K562 (cell line): ENCODE measurements at regions not wholly inside any gene's neighbourhood (a gene's known extent, or its start where the extent isn't known, plus 50 kb on each side); places are given as distances from the start of the nearest gene placed in this dataset.

Experiments
- ATAC-seq: fragments of 200-7000 bp; cut with Tn5 transposase; 3 replicates; pipeline ENCODE4 v1.9.1; 2020; ENCODE audit warnings: moderate library complexity
- BruUV-seq: library from RNA; stranded (reverse); fragments of 400-500 nt; replicated peaks from 2 replicates; lab custom pipeline; 2021; lab: Mats Ljungman, UMichigan
- CTCF ChIA-PET: fragments of 300-600 bp; formaldehyde crosslinking; extraction: SDS; loops from one replicate; lab custom pipeline; 2021; ENCODE audit warnings: low intra/inter-chr PET ratio; lab: Yijun Ruan, JAX
- POLR2A ChIA-PET: fragments of 300-600, 350-650 bp; sonication (Branson Sonifier 250); formaldehyde crosslinking; extraction: SDS; loops from one replicate; lab custom pipeline; 2021; ENCODE audit warnings: antibody characterized with exemption, inconsistent platforms; lab: Yijun Ruan, JAX
- DNase-seq, 4 experiments: peaks; one replicate each; pipeline versions ENCODE4 v3.0.0 to v3.0.0-alpha.2; 2011 to 2018; ENCODE audit warnings: low spot score in 3 of 4, mixed read lengths in 3 of 4; ENCODE audit errors: extremely low read depth in 1 of 4
- FAIRE-seq: peaks from 2 replicates; lab custom pipeline; 2011; peaks lifted over from hg19 to GRCh38; lab: Jason Lieb, UNC
- H2AFZ ChIP-seq: 2 replicates; pipeline ENCODE4 v1.6.0; 2011; ENCODE audit warnings: low read depth, low read length, control low read depth, inconsistent platforms
- H3K27ac ChIP-seq: fragments of 200-600 bp; 3 replicates; pipeline ENCODE4 v1.8.0; 2011; ENCODE audit warnings: low read depth, mild to moderate bottlenecking, control low read depth, inconsistent platforms, low read length, moderate library complexity, mixed read lengths; ENCODE audit errors: extremely low read depth
- H3K27me3 ChIP-seq, 2 experiments: fragments of 300-600 bp in 1 of 2; 2 replicates in 1 of 2; 3 replicates in 1 of 2; pipeline versions ENCODE4 v1.6.0 to v1.8.0; 2011; ENCODE audit warnings: inconsistent platforms in 2 of 2, low read length in 2 of 2, mild to moderate bottlenecking in 1 of 2, mixed read lengths in 1 of 2, moderate library complexity in 1 of 2; ENCODE audit not compliant: control insufficient read depth in 2 of 2, insufficient read depth in 2 of 2
- H3K36me3 ChIP-seq: fragments of 300-600 bp; 3 replicates; pipeline ENCODE4 v1.8.0; 2011; ENCODE audit warnings: mild to moderate bottlenecking, low read length, inconsistent platforms; ENCODE audit not compliant: control insufficient read depth, insufficient read depth
- H3K4me1 ChIP-seq, 2 experiments: fragments of 200-600 bp in 1 of 2; replicated peaks in 1 of 2; 2 replicates in 1 of 2; 3 replicates in 1 of 2; pipeline versions ENCODE4 v1.5.1 to v1.8.0; 2011; ENCODE audit warnings: inconsistent platforms in 2 of 2, low read length in 2 of 2, mild to moderate bottlenecking in 1 of 2, mixed read lengths in 1 of 2, moderate library complexity in 1 of 2; ENCODE audit not compliant: control insufficient read depth in 2 of 2, insufficient read depth in 2 of 2
- H3K4me2 ChIP-seq: 2 replicates; pipeline ENCODE4 v1.6.1; 2011; ENCODE audit warnings: low read length, control low read depth, inconsistent platforms, mixed read lengths; ENCODE audit not compliant: insufficient read depth
- H3K4me3 ChIP-seq: fragments of 200-600 bp; sonication (generic), shearing (Covaris generic); 2 replicates; pipeline ENCODE4 v1.5.1; 2016; ENCODE audit warnings: control low read depth, inconsistent platforms
- H3K79me2 ChIP-seq: fragments of 200-600 bp; 3 replicates; pipeline ENCODE4 v1.8.0; 2011; ENCODE audit warnings: low read length, inconsistent platforms; ENCODE audit not compliant: control insufficient read depth, insufficient read depth
- H3K9ac ChIP-seq, 2 experiments: 2 replicates each; pipeline versions ENCODE4 v1.6.0 to v1.6.1; 2011; ENCODE audit warnings: low read depth in 2 of 2, low read length in 2 of 2, control low read depth in 1 of 2, inconsistent platforms in 1 of 2, mild to moderate bottlenecking in 1 of 2, mixed read lengths in 1 of 2; ENCODE audit not compliant: insufficient read depth in 1 of 2
- H3K9me1 ChIP-seq: one replicate; pipeline ENCODE4 v1.6.0; 2011; ENCODE audit warnings: inconsistent platforms, mild to moderate bottlenecking, low read length, moderate library complexity; ENCODE audit not compliant: control insufficient read depth, insufficient read depth
- H3K9me3 ChIP-seq: replicated peaks from 2 replicates; pipeline ENCODE4 v1.5.1; 2011; ENCODE audit warnings: low read depth, low read length, inconsistent platforms; ENCODE audit not compliant: control insufficient read depth, insufficient read depth
- H4K20me1 ChIP-seq: replicated peaks from 2 replicates; pipeline ENCODE4 v1.6.1; 2011; ENCODE audit warnings: low read length, inconsistent platforms, mixed read lengths; ENCODE audit not compliant: control insufficient read depth, insufficient read depth
- CCNT2 ChIP-seq: IDR thresholded peaks from 2 replicates; pipeline ENCODE4 v1.6.1; 2011; ENCODE audit warnings: borderline replicate concordance, low read depth, mild to moderate bottlenecking, moderate library complexity, mixed read lengths, low read length; ENCODE audit not compliant: insufficient read length; ENCODE audit errors: extremely low read depth
- CEBPG ChIP-seq, 3 experiments: fragments of 200-800 bp in 1 of 3; sonication (Bioruptor generic) in 1 of 3; sonication (generic) in 1 of 3; formaldehyde crosslinking in 1 of 3; IDR thresholded peaks in 2 of 3; conservative IDR thresholded peaks in 1 of 3; 2 replicates each; pipeline versions ENCODE4 v1.6.1 to v1.8.0; 2016 to 2022; ENCODE audit warnings: missing compliant biosample characterization in 2 of 3, missing genetic modification characterization in 2 of 3, mild to moderate bottlenecking in 1 of 3, missing genetic modification reagents in 1 of 3
- DPF2 ChIP-seq: fragments of 450-650 bp; IDR thresholded peaks from 2 replicates; pipeline ENCODE4 v1.6.1; 2016
- KLF13 ChIP-seq: fragments of 450-650 bp; IDR thresholded peaks from 2 replicates; pipeline ENCODE4 v1.6.1; 2016; ENCODE audit warnings: missing genetic modification characterization, low read depth, mild to moderate bottlenecking, missing compliant biosample characterization, moderate library complexity, borderline replicate concordance
- L3MBTL2 ChIP-seq: fragments of 450-650 bp; IDR thresholded peaks from 2 replicates; pipeline ENCODE4 v1.6.1; 2016; ENCODE audit warnings: mild to moderate bottlenecking, moderate library complexity
- NFE2 ChIP-seq: IDR thresholded peaks from 2 replicates; pipeline ENCODE4 v1.6.1; 2014; ENCODE audit warnings: antibody characterized with exemption, low read depth
- RBM15 ChIP-seq: fragments of 200-400 bp; formaldehyde crosslinking; IDR thresholded peaks from 2 replicates; pipeline ENCODE4 v1.6.1; 2018; ENCODE audit warnings: mild to moderate bottlenecking, low read length, moderate library complexity; ENCODE audit not compliant: insufficient read depth
- SREBF2 ChIP-seq: sonication (generic); formaldehyde crosslinking; IDR thresholded peaks from 2 replicates; pipeline ENCODE4 v1.4.0; 2020; ENCODE audit warnings: mild to moderate bottlenecking, missing genetic modification reagents
- TCF7 ChIP-seq: sonication (generic); IDR thresholded peaks from 2 replicates; pipeline ENCODE4 v1.6.1; 2016; ENCODE audit warnings: antibody characterized with exemption, borderline replicate concordance
- TEAD4 ChIP-seq, 2 experiments: sonication (generic) in 1 of 2; formaldehyde crosslinking in 1 of 2; IDR thresholded peaks; 2 replicates each; pipeline versions ENCODE4 v1.6.1 to v1.8.0; 2012 to 2022; ENCODE audit warnings: borderline replicate concordance in 1 of 2, inconsistent platforms in 1 of 2, low read length in 1 of 2, mild to moderate bottlenecking in 1 of 2, missing genetic modification reagents in 1 of 2
- ZNF384 ChIP-seq: IDR thresholded peaks from 2 replicates; pipeline ENCODE4 v1.6.1; 2012; ENCODE audit warnings: low read depth, low read length, improper control_type of control experiment
- WGBS: fragments of 100-300 bp; shearing (Covaris generic); methylation state at CpG from one replicate; pipeline ENCODE4 v1.1.6; 2016; ENCODE audit warnings: low coverage, mixed read lengths; ENCODE audit not compliant: insufficient coverage; ENCODE audit errors: missing lambda C conversion rate; 5-methylcytosine and 5-hydroxymethylcytosine counted together
- in situ Hi-C: fragments of 300-500 bp; cut with MboI; formaldehyde crosslinking; loops from 4 replicates; pipeline ENCODE4 v1.15.0; 2018; ENCODE audit warnings: inconsistent platforms, mixed read lengths
- intact Hi-C: fragments of 100-400 bp; cut with micrococcal nuclease; formaldehyde crosslinking; loops from 2 replicates; pipeline ENCODE4 v1.14.2; 2022
- TF ChIP-seq, protein P1 (sequence below): sonication (generic); formaldehyde crosslinking; IDR thresholded peaks from 2 replicates; pipeline ENCODE4 v1.8.0; 2022; ENCODE audit warnings: mild to moderate bottlenecking, missing genetic modification reagents
- TF ChIP-seq, protein P2 (sequence below), 2 experiments: fragments of 200-800 bp in 1 of 2; sonication (Bioruptor generic) in 1 of 2; sonication (generic) in 1 of 2; formaldehyde crosslinking in 1 of 2; IDR thresholded peaks in 1 of 2; conservative IDR thresholded peaks in 1 of 2; 2 replicates each; pipeline versions ENCODE4 v1.5.0 to v1.6.1; 2016 to 2020; ENCODE audit warnings: missing compliant biosample characterization in 1 of 2, missing genetic modification characterization in 1 of 2, missing genetic modification reagents in 1 of 2

DNA sequence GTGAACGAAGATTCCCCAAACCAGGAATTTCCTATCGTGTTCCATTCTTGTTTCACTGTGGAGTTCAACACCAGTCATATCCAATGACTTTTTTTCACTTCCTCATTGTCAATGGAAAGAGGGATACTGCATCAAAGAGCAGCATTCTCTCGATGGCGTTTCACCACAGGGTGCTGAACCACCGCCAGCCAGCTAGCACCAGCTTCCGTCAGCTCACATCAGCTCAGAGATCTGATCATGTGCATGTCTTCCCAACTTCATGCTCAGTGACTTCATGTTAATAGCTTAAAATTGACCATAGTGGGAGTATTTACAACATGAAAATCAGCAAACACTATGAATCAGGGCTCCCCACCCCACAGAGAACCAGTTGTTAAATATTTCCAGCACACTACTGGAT is 359.9 kb downstream of the TNS1 start:
- POLR2A ChIA-PET, result no interaction called here
- H3K36me3 ChIP-seq, result no peaks in the 10 kb centered on the region
- no peaks in the 10 kb centered on the region for H3K9me3 ChIP-seq
- 0% methylated on average over 6 of the region's 6 CpGs for WGBS
- H2AFZ ChIP-seq, result no peak overlapping the region
- H3K27ac ChIP-seq, result no peak overlapping the region
- no peaks in the 10 kb centered on the region for H3K4me1 ChIP-seq
- CTCF ChIA-PET, result no interaction called here
- H3K4me3 ChIP-seq, result no peak overlapping the region
- ATAC-seq (no peak), FAIRE-seq (no peak), DNase-seq (no peak)
- no peak overlapping the region for H3K9ac ChIP-seq
- H3K79me2 ChIP-seq, result no peaks in the 10 kb centered on the region
- no peak for TF ChIP-seq NFE2
- TF ChIP-seq ZNF384, result no peak
- no peak for TF ChIP-seq L3MBTL2
- TF ChIP-seq TCF7, result no peak
- TF ChIP-seq, protein P1, sequence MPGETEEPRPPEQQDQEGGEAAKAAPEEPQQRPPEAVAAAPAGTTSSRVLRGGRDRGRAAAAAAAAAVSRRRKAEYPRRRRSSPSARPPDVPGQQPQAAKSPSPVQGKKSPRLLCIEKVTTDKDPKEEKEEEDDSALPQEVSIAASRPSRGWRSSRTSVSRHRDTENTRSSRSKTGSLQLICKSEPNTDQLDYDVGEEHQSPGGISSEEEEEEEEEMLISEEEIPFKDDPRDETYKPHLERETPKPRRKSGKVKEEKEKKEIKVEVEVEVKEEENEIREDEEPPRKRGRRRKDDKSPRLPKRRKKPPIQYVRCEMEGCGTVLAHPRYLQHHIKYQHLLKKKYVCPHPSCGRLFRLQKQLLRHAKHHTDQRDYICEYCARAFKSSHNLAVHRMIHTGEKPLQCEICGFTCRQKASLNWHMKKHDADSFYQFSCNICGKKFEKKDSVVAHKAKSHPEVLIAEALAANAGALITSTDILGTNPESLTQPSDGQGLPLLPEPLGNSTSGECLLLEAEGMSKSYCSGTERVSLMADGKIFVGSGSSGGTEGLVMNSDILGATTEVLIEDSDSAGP (CRISPR knock-in tag), result no peak
- no peak for TF ChIP-seq DPF2
- TF ChIP-seq CEBPG (CRISPR knock-in tag; IDR thresholded peaks at IDR 0.05), result no peak
- TF ChIP-seq CEBPG (tag; conservative IDR thresholded peaks at IDR 0.05 in 1 of 2, IDR thresholded peaks at IDR 0.05 in 1 of 2), result no peak
- no peak for TF ChIP-seq TEAD4 (IDR thresholded peaks at IDR 0.05; ENCODE audit: low read length)
- no peak for TF ChIP-seq TEAD4 (CRISPR knock-in tag; IDR thresholded peaks at IDR 0.05; ENCODE audit: borderline replicate concordance)
- TF ChIP-seq CCNT2, result no peak
- no peak for TF ChIP-seq RBM15
- no peak for TF ChIP-seq SREBF2 (CRISPR knock-in tag)
- TF ChIP-seq KLF13 (tag), result no peak
- TF ChIP-seq, protein P2, sequence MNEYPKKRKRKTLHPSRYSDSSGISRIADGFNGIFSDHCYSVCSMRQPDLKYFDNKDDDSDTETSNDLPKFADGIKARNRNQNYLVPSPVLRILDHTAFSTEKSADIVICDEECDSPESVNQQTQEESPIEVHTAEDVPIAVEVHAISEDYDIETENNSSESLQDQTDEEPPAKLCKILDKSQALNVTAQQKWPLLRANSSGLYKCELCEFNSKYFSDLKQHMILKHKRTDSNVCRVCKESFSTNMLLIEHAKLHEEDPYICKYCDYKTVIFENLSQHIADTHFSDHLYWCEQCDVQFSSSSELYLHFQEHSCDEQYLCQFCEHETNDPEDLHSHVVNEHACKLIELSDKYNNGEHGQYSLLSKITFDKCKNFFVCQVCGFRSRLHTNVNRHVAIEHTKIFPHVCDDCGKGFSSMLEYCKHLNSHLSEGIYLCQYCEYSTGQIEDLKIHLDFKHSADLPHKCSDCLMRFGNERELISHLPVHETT (CRISPR knock-in tag; conservative IDR thresholded peaks at IDR 0.05 in 1 of 2, IDR thresholded peaks at IDR 0.05 in 1 of 2), result no peak
- BruUV-seq, result no TSS peak
- no peaks in the 10 kb centered on the region for H3K9me1 ChIP-seq
- H3K4me2 ChIP-seq, result no peak overlapping the region
- no peaks in the 10 kb centered on the region for H3K27me3 ChIP-seq
- intact Hi-C loops, result no loop called here
- H4K20me1 ChIP-seq, result no peaks in the 10 kb centered on the region
- in situ Hi-C loops, result no loop called here
